H9 (cell line): ENCODE measurements at regions not wholly inside any gene's neighbourhood (a gene's known extent, or its start where the extent isn't known, plus 50 kb on each side); places are given as distances from the start of the nearest gene placed in this dataset.

ENCODE experiments used
- DNase-seq: peaks from one replicate; pipeline ENCODE4 v3.0.0-alpha.2; 2017
- H2AFZ ChIP-seq: one replicate; pipeline ENCODE4 v1.6.1; 2013; ENCODE audit warnings: mild to moderate bottlenecking, low read length, control low read depth, moderate library complexity
- H2AK5ac ChIP-seq: 2 replicates; pipeline ENCODE4 v1.6.1; 2013; ENCODE audit warnings: low read length, control low read depth, mixed read lengths; ENCODE audit not compliant: insufficient read length
- H2BK120ac ChIP-seq: one replicate; pipeline ENCODE4 v1.6.1; 2013; ENCODE audit warnings: low read depth, mild to moderate bottlenecking, low read length, control low read depth, inconsistent platforms; ENCODE audit not compliant: poor library complexity, severe bottlenecking
- H2BK12ac ChIP-seq: 2 replicates; pipeline ENCODE4 v1.6.1; 2013; ENCODE audit warnings: low read length, control low read depth, mixed read lengths, low read depth; ENCODE audit not compliant: insufficient read length
- H2BK15ac ChIP-seq: 2 replicates; pipeline ENCODE4 v1.6.1; 2013; ENCODE audit warnings: low read depth, low read length, control low read depth
- H2BK20ac ChIP-seq: one replicate; pipeline ENCODE4 v1.6.1; 2013; ENCODE audit warnings: low read depth, mild to moderate bottlenecking, low read length, control low read depth, inconsistent platforms; ENCODE audit not compliant: poor library complexity, severe bottlenecking
- H2BK5ac ChIP-seq: 2 replicates; pipeline ENCODE4 v1.6.1; 2013; ENCODE audit warnings: low read length, control low read depth, mixed read lengths; ENCODE audit not compliant: insufficient read length
- H3K14ac ChIP-seq: 2 replicates; pipeline ENCODE4 v1.6.1; 2013; ENCODE audit warnings: low read length, control low read depth; ENCODE audit not compliant: insufficient read depth
- H3K18ac ChIP-seq: 2 replicates; pipeline ENCODE4 v1.6.1; 2013; ENCODE audit warnings: low read depth, mild to moderate bottlenecking, mixed read lengths, low read length, control low read depth; ENCODE audit not compliant: insufficient read length
- H3K23ac ChIP-seq: 2 replicates; pipeline ENCODE4 v1.6.1; 2013; ENCODE audit warnings: low read length, control low read depth, mixed read lengths, low read depth; ENCODE audit not compliant: insufficient read length
- H3K23me2 ChIP-seq: 2 replicates; pipeline ENCODE4 v1.6.1; 2013; ENCODE audit warnings: low read depth, mild to moderate bottlenecking, mixed read lengths, low read length, control low read depth; ENCODE audit not compliant: insufficient read length, poor library complexity, severe bottlenecking
- H3K27ac ChIP-seq: 2 replicates; pipeline ENCODE4 v1.5.1; 2013; ENCODE audit warnings: low read length, control low read depth, mixed read lengths, low read depth; ENCODE audit not compliant: insufficient read length
- H3K27me3 ChIP-seq: 2 replicates; pipeline ENCODE4 v1.6.1; 2013; ENCODE audit warnings: low read length, control low read depth, inconsistent platforms; ENCODE audit not compliant: insufficient read depth
- H3K4ac ChIP-seq: 2 replicates; pipeline ENCODE4 v1.6.1; 2013; ENCODE audit warnings: low read depth, mild to moderate bottlenecking, control low read depth, inconsistent platforms, low read length, moderate library complexity
- H3K4me1 ChIP-seq: 2 replicates; pipeline ENCODE4 v1.6.1; 2013; ENCODE audit warnings: low read length, control low read depth, inconsistent platforms; ENCODE audit not compliant: insufficient read depth
- H3K4me2 ChIP-seq: 2 replicates; pipeline ENCODE4 v1.6.1; 2013; ENCODE audit warnings: low read length, control low read depth, mixed read lengths; ENCODE audit not compliant: insufficient read length, insufficient read depth
- H3K56ac ChIP-seq: 2 replicates; pipeline ENCODE4 v1.6.1; 2013; ENCODE audit warnings: low read depth, mild to moderate bottlenecking, mixed read lengths, low read length, control low read depth; ENCODE audit not compliant: insufficient read length
- H3K79me1 ChIP-seq: 2 replicates; pipeline ENCODE4 v1.6.1; 2013; ENCODE audit warnings: low read depth, mild to moderate bottlenecking, moderate library complexity, low read length, control low read depth, inconsistent platforms; ENCODE audit not compliant: insufficient read depth, poor library complexity, severe bottlenecking
- H3K79me2 ChIP-seq: 2 replicates; pipeline ENCODE4 v1.6.1; 2013; ENCODE audit warnings: low read length, control low read depth, inconsistent platforms; ENCODE audit not compliant: insufficient read depth
- H3K9ac ChIP-seq: 2 replicates; pipeline ENCODE4 v1.6.1; 2013; ENCODE audit warnings: low read length, control low read depth, mixed read lengths; ENCODE audit not compliant: insufficient read length; ENCODE audit errors: extremely low read depth
- H3K9me3 ChIP-seq: one replicate; pipeline ENCODE4 v1.6.1; 2013; ENCODE audit warnings: low read depth, low read length, inconsistent platforms; ENCODE audit not compliant: control insufficient read depth
- H3T11ph ChIP-seq: one replicate; pipeline ENCODE4 v1.6.1; 2013; ENCODE audit warnings: mild to moderate bottlenecking, low read length, control low read depth, inconsistent platforms
- H4K20me1 ChIP-seq: one replicate; pipeline ENCODE4 v1.6.1; 2013; ENCODE audit not compliant: control insufficient read depth, insufficient read length, insufficient read depth
- H4K5ac ChIP-seq: 2 replicates; pipeline ENCODE4 v1.6.1; 2013; ENCODE audit warnings: low read depth, mild to moderate bottlenecking, mixed read lengths, low read length, control low read depth; ENCODE audit not compliant: insufficient read length
- H4K8ac ChIP-seq: replicated peaks from 2 replicates; pipeline ENCODE4 v1.6.1; 2013; ENCODE audit warnings: low read length, control low read depth, mixed read lengths, low read depth; ENCODE audit not compliant: insufficient read length
- H4K91ac ChIP-seq: 2 replicates; pipeline ENCODE4 v1.6.1; 2013; ENCODE audit warnings: low read depth, mild to moderate bottlenecking, moderate library complexity, mixed read lengths, low read length, control low read depth; ENCODE audit not compliant: insufficient read length
- H3K27ac Mint-ChIP-seq, 3 experiments: 2 replicates in 2 of 3; 3 replicates in 1 of 3; pipeline ENCODE4 v1.8.0; 2020 to 2021; ENCODE audit warnings: mixed read lengths in 3 of 3, mild to moderate bottlenecking in 1 of 3, moderate library complexity in 1 of 3
- H3K27me3 Mint-ChIP-seq: 2 replicates; pipeline ENCODE4 v1.8.0; 2021; ENCODE audit warnings: low read depth, mild to moderate bottlenecking, moderate library complexity, mixed read lengths
- H3K36me3 Mint-ChIP-seq, 3 experiments: 2 replicates in 2 of 3; 3 replicates in 1 of 3; pipeline ENCODE4 v1.8.0; 2020 to 2021; ENCODE audit warnings: low read depth in 3 of 3, mixed read lengths in 3 of 3; ENCODE audit not compliant: insufficient read depth in 1 of 3
- H3K4me1 Mint-ChIP-seq, 2 experiments: 2 replicates each; pipeline ENCODE4 v1.8.0; 2020; ENCODE audit warnings: mixed read lengths in 2 of 2
- H3K4me3 Mint-ChIP-seq, 2 experiments: 2 replicates in 1 of 2; 3 replicates in 1 of 2; pipeline ENCODE4 v1.8.0; 2020 to 2021; ENCODE audit warnings: mild to moderate bottlenecking in 2 of 2, mixed read lengths in 2 of 2, moderate library complexity in 1 of 2
- H3K9me3 Mint-ChIP-seq, 2 experiments: 2 replicates in 1 of 2; 3 replicates in 1 of 2; pipeline ENCODE4 v1.8.0; 2020; ENCODE audit warnings: mild to moderate bottlenecking in 2 of 2, mixed read lengths in 2 of 2, moderate library complexity in 1 of 2
- WGBS: extraction: QIAGEN DNeasy Blood & Tissue Kit; methylation state at CpG from one replicate; pipeline ENCODE4 v1.1.7; 2013; ENCODE audit warnings: missing lambda C conversion rate, low lambda C conversion rate, mixed read lengths; ENCODE audit not compliant: insufficient read length; ENCODE audit errors: extremely low coverage; 5-methylcytosine and 5-hydroxymethylcytosine counted together
- TF ChIP-seq, protein P1 (sequence below): fragments of 200-600 bp; sonication (generic); conservative IDR thresholded peaks from 3 replicates; pipeline ENCODE4 v1.8.0; 2021; ENCODE audit warnings: antibody characterized with exemption, mild to moderate bottlenecking

DNA sequence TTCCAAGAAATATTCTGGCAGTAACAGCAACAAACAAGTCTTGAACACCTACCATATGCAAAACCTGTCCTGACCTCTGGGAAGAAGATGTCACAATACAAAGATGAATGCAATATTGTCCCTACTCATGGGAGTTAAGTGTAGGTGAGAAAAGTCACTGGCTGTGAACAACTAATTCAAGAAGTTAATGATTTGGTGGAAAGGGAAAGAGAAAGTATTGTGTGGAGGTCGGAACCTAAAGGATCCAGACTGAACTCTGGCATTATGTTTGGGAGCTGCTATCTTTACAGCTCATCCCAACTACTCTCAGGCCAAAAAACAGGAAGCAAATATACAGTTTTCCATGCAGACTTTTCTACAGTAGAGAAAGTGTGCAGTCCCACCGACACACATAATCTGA is 285.3 kb upstream of the PRDM1 start:
- no peak overlapping the region for H3K4me2 ChIP-seq
- no peak overlapping the region for H3K9ac ChIP-seq
- no peak overlapping the region for H3T11ph ChIP-seq
- H3K4me1 ChIP-seq: no peaks in the 10 kb centered on the region
- no peaks in the 10 kb centered on the region for H3K23me2 ChIP-seq
- Mint-ChIP-seq H3K4me1 (no peaks in the 10 kb centered on the region; a peak in 1 of 4 replicates), H3K9me3 (no peaks in the 10 kb centered on the region; a peak in 1 of 5 replicates), H3K27ac (no peak overlapping the region), H3K27me3 (no peaks in the 10 kb centered on the region; the same call in 1 of the 2 replicates), H3K36me3 (no peaks in the 10 kb centered on the region), H3K4me3 (no peak overlapping the region)
- no peak overlapping the region for H2BK5ac ChIP-seq
- no peak overlapping the region for H2AK5ac ChIP-seq
- no peaks in the 10 kb centered on the region for H3K9me3 ChIP-seq
- H3K14ac ChIP-seq: no peak overlapping the region
- H4K91ac ChIP-seq: no peak overlapping the region
- H3K27me3 ChIP-seq: no peaks in the 10 kb centered on the region
- H2BK12ac ChIP-seq: no peak overlapping the region
- no peaks in the 10 kb centered on the region for H3K79me1 ChIP-seq
- H2BK15ac ChIP-seq: no peak overlapping the region
- H3K23ac ChIP-seq: no peak overlapping the region
- 0 out of 2 replicates have a peak, but pooled peaks cover 1% of the 10 kb centered on the region for H3K79me2 ChIP-seq
- H3K18ac ChIP-seq: no peak overlapping the region
- DNase-seq: no peak
- H4K20me1 ChIP-seq: no peaks in the 10 kb centered on the region
- no CpG with 5 or more reads among the region's 2 CpGs for WGBS
- H2AFZ ChIP-seq: no peak overlapping the region
- no peak overlapping the region for H3K4ac ChIP-seq
- no peak overlapping the region for H3K56ac ChIP-seq
- no peak overlapping the region for H3K27ac ChIP-seq
- H2BK120ac ChIP-seq: no peak overlapping the region
- no peak overlapping the region for H4K5ac ChIP-seq
- no peak overlapping the region for H4K8ac ChIP-seq
- TF ChIP-seq, protein P1, sequence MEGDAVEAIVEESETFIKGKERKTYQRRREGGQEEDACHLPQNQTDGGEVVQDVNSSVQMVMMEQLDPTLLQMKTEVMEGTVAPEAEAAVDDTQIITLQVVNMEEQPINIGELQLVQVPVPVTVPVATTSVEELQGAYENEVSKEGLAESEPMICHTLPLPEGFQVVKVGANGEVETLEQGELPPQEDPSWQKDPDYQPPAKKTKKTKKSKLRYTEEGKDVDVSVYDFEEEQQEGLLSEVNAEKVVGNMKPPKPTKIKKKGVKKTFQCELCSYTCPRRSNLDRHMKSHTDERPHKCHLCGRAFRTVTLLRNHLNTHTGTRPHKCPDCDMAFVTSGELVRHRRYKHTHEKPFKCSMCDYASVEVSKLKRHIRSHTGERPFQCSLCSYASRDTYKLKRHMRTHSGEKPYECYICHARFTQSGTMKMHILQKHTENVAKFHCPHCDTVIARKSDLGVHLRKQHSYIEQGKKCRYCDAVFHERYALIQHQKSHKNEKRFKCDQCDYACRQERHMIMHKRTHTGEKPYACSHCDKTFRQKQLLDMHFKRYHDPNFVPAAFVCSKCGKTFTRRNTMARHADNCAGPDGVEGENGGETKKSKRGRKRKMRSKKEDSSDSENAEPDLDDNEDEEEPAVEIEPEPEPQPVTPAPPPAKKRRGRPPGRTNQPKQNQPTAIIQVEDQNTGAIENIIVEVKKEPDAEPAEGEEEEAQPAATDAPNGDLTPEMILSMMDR: no peak
- H2BK20ac ChIP-seq: no peak overlapping the region
